ENCODE measurements at regions not wholly inside any gene's neighbourhood (a gene's known extent, or its start where the extent isn't known, plus 50 kb on each side); places are given as distances from the start of the nearest gene placed in this dataset.

DNA sequence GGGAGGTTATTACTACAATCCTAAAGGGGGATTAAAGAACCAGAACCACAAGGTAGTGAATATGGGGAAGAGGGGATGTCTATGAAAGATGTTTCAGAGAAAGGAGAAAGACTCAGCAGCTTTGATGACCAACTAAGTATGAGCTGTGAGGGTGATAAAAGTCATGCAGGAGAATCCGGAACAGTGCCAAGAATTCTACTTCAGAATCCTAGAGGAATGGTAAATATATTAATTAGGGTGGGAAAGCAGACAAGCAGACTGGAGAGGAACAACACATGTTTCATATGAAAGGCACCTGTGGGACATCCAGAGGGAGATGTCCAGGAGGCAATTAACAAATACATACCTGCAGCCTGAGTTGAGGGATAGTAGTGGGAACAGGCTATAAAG is 642.2 kb upstream of the DIPK2B start:
- TF ChIP-seq, protein P1, sequence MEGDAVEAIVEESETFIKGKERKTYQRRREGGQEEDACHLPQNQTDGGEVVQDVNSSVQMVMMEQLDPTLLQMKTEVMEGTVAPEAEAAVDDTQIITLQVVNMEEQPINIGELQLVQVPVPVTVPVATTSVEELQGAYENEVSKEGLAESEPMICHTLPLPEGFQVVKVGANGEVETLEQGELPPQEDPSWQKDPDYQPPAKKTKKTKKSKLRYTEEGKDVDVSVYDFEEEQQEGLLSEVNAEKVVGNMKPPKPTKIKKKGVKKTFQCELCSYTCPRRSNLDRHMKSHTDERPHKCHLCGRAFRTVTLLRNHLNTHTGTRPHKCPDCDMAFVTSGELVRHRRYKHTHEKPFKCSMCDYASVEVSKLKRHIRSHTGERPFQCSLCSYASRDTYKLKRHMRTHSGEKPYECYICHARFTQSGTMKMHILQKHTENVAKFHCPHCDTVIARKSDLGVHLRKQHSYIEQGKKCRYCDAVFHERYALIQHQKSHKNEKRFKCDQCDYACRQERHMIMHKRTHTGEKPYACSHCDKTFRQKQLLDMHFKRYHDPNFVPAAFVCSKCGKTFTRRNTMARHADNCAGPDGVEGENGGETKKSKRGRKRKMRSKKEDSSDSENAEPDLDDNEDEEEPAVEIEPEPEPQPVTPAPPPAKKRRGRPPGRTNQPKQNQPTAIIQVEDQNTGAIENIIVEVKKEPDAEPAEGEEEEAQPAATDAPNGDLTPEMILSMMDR (IDR thresholded peaks at IDR 0.05), result no peak
- Histone ChIP-seq H3K9me3 (no peaks in the 10 kb centered on the region), H3K27me3 (no peaks in the 10 kb centered on the region), H3K27ac (no peak overlapping the region), H3K4me3 (no peak overlapping the region), H3K36me3 (no peaks in the 10 kb centered on the region), H3K4me1 (no peaks in the 10 kb centered on the region)
- DNase-seq (ENCODE audit: low spot score), result no peak

DNA sequence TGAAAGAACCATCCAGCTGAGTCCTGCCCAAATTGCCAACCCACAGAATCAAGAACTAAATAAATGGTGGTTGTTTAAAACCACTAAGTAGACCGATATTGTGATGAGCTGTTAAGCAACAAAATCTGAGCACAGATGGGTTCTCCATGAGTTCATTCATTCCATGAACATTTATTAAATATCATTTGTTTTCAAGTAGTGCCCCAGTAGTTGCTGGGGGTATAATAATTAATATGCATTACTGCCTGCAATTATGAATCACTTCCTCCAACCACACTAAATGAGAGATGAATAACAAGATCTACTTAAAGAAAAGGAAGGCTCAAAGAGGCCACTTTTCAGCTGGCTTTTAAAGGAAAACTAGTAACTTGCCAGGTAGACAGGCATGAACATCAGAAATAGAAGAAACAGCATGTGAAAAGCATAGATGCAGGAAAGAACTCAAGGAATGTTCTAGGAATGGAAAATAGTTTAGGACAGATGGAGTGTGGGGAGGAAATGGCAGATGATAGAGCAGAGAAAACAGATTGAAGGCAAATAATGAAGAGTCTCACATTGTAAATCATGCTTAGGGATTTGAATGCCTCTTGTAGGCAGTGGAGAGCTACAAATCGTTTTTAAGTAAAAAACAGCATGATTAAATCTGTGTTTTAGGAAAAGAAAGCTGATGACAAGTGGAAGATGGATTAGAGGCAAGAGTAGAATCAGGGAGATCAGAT is 641.7 kb upstream of the DIPK2B start:
- no peaks in the 10 kb centered on the region for H3K9me3 ChIP-seq
- H3K27ac ChIP-seq, result no peak overlapping the region
- DNase-seq (ENCODE audit: low spot score), result no peak
- no peaks in the 10 kb centered on the region for H3K27me3 ChIP-seq
- no peaks in the 10 kb centered on the region for H3K36me3 ChIP-seq
- no peak overlapping the region for H3K4me3 ChIP-seq
- no peaks in the 10 kb centered on the region for H3K4me1 ChIP-seq
- TF ChIP-seq, protein P1 (IDR thresholded peaks at IDR 0.05), result no peak

DNA sequence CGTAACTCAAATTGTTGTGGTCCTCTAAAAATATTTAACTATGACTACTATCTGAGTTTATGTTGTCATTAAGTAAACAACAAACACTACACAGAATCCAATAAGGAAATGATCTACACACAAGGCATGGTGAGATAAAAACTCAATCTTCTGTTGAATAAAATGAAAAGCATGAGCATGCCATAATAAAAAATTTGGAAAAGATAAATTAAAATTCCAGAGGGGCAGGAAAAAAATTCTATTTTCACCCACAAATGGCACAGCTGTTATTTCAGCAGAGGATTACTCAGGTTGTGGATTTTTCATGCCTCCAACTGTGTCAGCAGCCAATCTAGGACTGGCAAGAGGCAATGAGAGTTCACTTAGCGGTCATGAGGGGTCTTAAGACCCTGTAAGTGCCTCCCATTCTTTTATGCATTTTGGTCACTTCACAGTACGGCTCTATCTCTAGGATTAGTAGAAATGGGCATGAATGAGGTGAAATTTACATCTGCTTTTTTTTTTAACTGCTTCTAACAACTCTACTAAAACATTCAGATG is 639.8 kb upstream of the DIPK2B start:
- Histone ChIP-seq H3K4me1 (no peaks in the 10 kb centered on the region), H3K36me3 (no peaks in the 10 kb centered on the region), H3K4me3 (no peak overlapping the region), H3K27me3 (no peaks in the 10 kb centered on the region), H3K27ac (no peak overlapping the region), H3K9me3 (no peaks in the 10 kb centered on the region)
- no peak for DNase-seq (ENCODE audit: low spot score)
- TF ChIP-seq, protein P1 (IDR thresholded peaks at IDR 0.05), result no peak

DNA sequence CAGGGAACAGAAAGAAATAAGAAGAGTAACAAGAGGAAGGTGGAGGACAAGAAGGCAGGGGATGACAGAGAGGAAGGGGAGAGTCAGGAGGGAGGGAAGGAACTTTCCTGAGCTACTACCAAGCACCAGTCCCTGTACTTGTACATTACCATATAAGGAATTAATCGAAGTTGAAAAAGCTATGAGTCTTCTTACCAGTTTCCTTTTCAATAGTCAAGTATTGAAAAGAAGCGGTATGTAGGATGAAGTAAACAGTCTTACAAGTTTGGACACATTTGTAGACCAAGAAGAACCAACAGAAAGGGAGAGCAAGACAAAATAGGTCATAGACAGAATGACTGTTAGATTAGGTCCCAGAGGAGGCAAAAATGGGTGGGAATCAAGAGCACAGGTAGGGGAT is 629.7 kb upstream of the DIPK2B start:
- TF ChIP-seq, protein P1 (IDR thresholded peaks at IDR 0.05), result no peak
- no peaks in the 10 kb centered on the region for H3K27me3 ChIP-seq

DNA sequence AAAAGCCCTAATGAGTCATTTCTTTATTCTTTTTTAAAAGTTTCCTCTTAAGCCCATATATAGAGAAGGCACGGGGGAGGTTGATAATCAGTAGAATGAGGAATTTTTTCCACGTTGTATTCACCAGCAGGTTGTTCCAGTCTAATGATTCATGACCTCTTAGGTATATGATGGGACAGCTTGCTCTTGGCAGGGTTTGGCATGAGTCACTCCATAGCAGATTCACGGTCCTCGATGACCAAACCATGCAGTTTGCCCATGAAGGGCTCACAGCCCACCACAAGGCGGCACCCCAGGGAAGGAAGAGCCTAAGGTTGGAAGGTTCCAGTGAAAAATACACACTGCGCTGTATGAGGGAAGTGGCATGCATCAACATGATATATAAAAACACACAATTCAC is 623.8 kb upstream of the DIPK2B start:
- Histone ChIP-seq H3K36me3 (no peaks in the 10 kb centered on the region), H3K4me3 (no peak overlapping the region), H3K27me3 (no peaks in the 10 kb centered on the region), H3K27ac (no peak overlapping the region), H3K4me1 (no peaks in the 10 kb centered on the region), H3K9me3 (no peaks in the 10 kb centered on the region)
- DNase-seq (ENCODE audit: low spot score), result no peak
- TF ChIP-seq, protein P1 (IDR thresholded peaks at IDR 0.05), result no peak

More for the DNA sequence above, 629.7 kb upstream of the DIPK2B start:
- H3K9me3 ChIP-seq, result no peaks in the 10 kb centered on the region
- H3K4me3 ChIP-seq, result no peak overlapping the region
- DNase-seq (ENCODE audit: low spot score), result no peak
- no peak overlapping the region for H3K27ac ChIP-seq
- no peaks in the 10 kb centered on the region for H3K36me3 ChIP-seq
- H3K4me1 ChIP-seq, result no peaks in the 10 kb centered on the region

DNA sequence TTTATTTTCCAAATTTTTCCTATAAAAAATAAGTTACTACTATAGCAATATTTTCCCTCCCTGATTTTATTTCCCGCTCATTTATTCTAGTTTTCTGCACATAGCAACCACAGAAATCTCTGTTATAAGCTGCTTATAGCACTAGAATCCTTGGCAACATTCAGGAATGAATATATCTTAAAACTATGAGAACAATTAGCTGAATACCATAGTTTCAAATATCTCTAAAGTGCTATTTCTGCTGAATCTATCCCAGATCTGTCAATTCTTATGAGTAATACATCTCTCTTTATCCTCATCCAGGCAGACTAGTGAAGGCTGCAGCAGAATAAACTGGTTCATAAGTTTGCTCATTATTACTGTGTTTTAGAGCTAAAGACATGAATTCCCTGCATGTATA is 622.9 kb upstream of the DIPK2B start:
- peaks cover 0 to 7% of the 10 kb centered on the region in 2 donors for H3K9me3 ChIP-seq
- H3K4me1 ChIP-seq, result no peaks in the 10 kb centered on the region
- no peak overlapping the region for H3K27ac ChIP-seq
- DNase-seq (ENCODE audit: low spot score), result no peak
- no peaks in the 10 kb centered on the region for H3K36me3 ChIP-seq
- no peak overlapping the region for H3K4me3 ChIP-seq
- TF ChIP-seq, protein P1 (IDR thresholded peaks at IDR 0.05), result no peak
- H3K27me3 ChIP-seq, result no peaks in the 10 kb centered on the region

Data from right atrium auricular region (tissue), 2 donors.